ENCODE measurements at regions not wholly inside any gene's neighbourhood (a gene's known extent, or its start where the extent isn't known, plus 50 kb on each side); places are given as distances from the start of the nearest gene placed in this dataset.

DNA sequence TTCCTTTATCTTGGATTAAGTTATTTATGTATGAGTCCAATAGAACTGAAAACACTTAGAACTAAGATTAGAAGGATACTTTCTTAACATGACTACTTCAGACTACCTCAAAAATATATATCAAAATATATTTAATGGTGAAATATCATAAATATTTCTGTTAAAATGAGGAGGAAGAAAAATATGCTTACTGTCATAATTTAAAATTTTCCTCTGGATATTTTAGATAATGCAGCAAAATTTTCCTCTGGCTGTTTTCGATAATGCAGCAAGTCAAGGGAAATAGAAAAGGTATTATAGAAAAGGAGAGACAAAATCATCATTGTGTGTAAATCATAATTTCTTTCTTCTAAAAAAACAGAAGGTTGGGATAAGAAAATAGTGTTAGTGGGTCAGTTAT is 263.3 kb downstream of the HS3ST3A1 start:
- Histone ChIP-seq H3K23me2 (ENCODE audit: low read depth, low read length) (peaks cover 2% of the 10 kb centered on the region; the same call in 1 of the 2 replicates), H3K4me3 (ENCODE audit: extremely low read depth in 1 of 4, insufficient read depth in 2 of 4, low read depth in 3 of 4, low read length in 4 of 4) (no peak overlapping the region), H3K23ac (ENCODE audit: insufficient read length) (no peak overlapping the region), H3K27ac (ENCODE audit: low read depth, low read length) (no peak overlapping the region), H4K20me1 (replicated peaks in 1 of 2; ENCODE audit: control insufficient read depth in 1 of 2, insufficient read depth in 2 of 2, low read length in 2 of 2) (no peaks in the 10 kb centered on the region), H2BK20ac (ENCODE audit: low read length) (no peak overlapping the region), H3K9ac (replicated peaks in 1 of 4; ENCODE audit: extremely low read depth in 1 of 4, low read depth in 3 of 4, low read length in 3 of 4) (no peak overlapping the region), H3K56ac (replicated peaks; ENCODE audit: insufficient read length, low read depth, low read length) (no peak overlapping the region), H3K4me1 (replicated peaks in 1 of 4; ENCODE audit: control insufficient read depth in 3 of 4, insufficient read depth in 4 of 4, low read length in 3 of 4) (peaks cover 0 to 8% (median 3%) of the 10 kb centered on the region in 4 experiments; a peak in 2 of 7 replicates), H3K79me2 (ENCODE audit: control insufficient read depth in 1 of 2, insufficient read depth in 2 of 2, low read length in 2 of 2) (no peaks in the 10 kb centered on the region), H3K14ac (ENCODE audit: insufficient read length) (no peak overlapping the region), H2BK120ac (replicated peaks; ENCODE audit: low read depth, low read length) (no peak overlapping the region), H4K5ac (ENCODE audit: insufficient read length, low read depth, low read length) (no peak overlapping the region), H3K36me3 (ENCODE audit: control insufficient read depth in 2 of 4, insufficient read depth in 4 of 4, low read length in 3 of 4) (no peaks in the 10 kb centered on the region), H2BK15ac (ENCODE audit: low read length) (no peak overlapping the region), H4K91ac (replicated peaks; ENCODE audit: insufficient read length, low read length) (no peak overlapping the region), H2AFZ (ENCODE audit: low read length) (no peak overlapping the region), H2AK5ac (ENCODE audit: low read depth, low read length) (no peak overlapping the region), H3K4me2 (ENCODE audit: insufficient read depth in 1 of 2, low read depth in 2 of 2, low read length in 2 of 2) (no peak overlapping the region), H3K9me3 (ENCODE audit: insufficient read depth in 2 of 2, low read depth in 1 of 2, low read length in 1 of 2) (no peaks in the 10 kb centered on the region), H3K27me3 (replicated peaks in 1 of 4; ENCODE audit: control insufficient read depth in 3 of 4, extremely low read depth in 1 of 4, insufficient read depth in 3 of 4, low read length in 3 of 4) (peaks cover 0 to 2% (median 0%) of the 10 kb centered on the region in 4 experiments; a peak in 2 of 7 replicates), H4K8ac (ENCODE audit: extremely low read depth, insufficient read depth, low read length) (no peak overlapping the region), H2BK5ac (ENCODE audit: low read depth, low read length) (no peak overlapping the region), H3K18ac (ENCODE audit: extremely low read depth, low read length) (no peak overlapping the region), H3K4ac (replicated peaks; ENCODE audit: insufficient read length, low read depth, low read length) (no peak overlapping the region), H2BK12ac (ENCODE audit: low read depth, low read length) (no peak overlapping the region), H3K79me1 (ENCODE audit: low read depth, low read length) (no peaks in the 10 kb centered on the region)
- POLR2A ChIA-PET (ENCODE audit: partially characterized antibody): no interaction called here
- 94% methylated on average over 1 of the region's 1 CpG; no CpG with 5 or more reads in 1 of the 2 experiments for WGBS, 2 experiments (ENCODE audit: extremely low coverage in 1 of 2, insufficient coverage in 1 of 2, insufficient read length in 1 of 2, insufficient replicate concordance in 2 of 2, low coverage in 1 of 2, low lambda C conversion rate in 2 of 2, missing lambda C conversion rate in 1 of 2)
- no peak for FAIRE-seq
- DNase-seq (ENCODE audit: low read depth in 1 of 2, low spot score in 2 of 2): no peak
- CTCF ChIA-PET (ENCODE audit: partially characterized antibody): interaction anchor here (0.6 kb wide), 2 partner anchors 15 to 257 kb away, joined by 3 to 4 read pairs; no protein-coding TSS in a partner anchor
- TF ChIP-seq RAD21 (IDR thresholded peaks at IDR 0.05 in 1 of 2, conservative IDR thresholded peaks at IDR 0.05 in 1 of 2; ENCODE audit: low read depth in 2 of 2, low read length in 2 of 2) (no peak), EZH2 (IDR thresholded peaks at IDR 0.05; ENCODE audit: low read depth, low read length, severe bottlenecking) (no peak), POU5F1 (IDR thresholded peaks at IDR 0.05; ENCODE audit: low read depth, low read length) (no peak), TBP (IDR thresholded peaks at IDR 0.05; ENCODE audit: low read depth, low read length) (no peak), JUND (IDR thresholded peaks at IDR 0.05; ENCODE audit: low read length) (no peak), CEBPB (IDR thresholded peaks at IDR 0.05; ENCODE audit: low read depth, low read length) (no peak), FOSL1 (IDR thresholded peaks at IDR 0.05; ENCODE audit: insufficient read depth, low read depth, low read length) (no peak), RFX5 (IDR thresholded peaks at IDR 0.05; ENCODE audit: borderline replicate concordance, low read depth, low read length) (no peak), SAP30 (IDR thresholded peaks at IDR 0.05; ENCODE audit: insufficient read depth, insufficient replicate concordance, low read length) (no peak), PHF8 (conservative IDR thresholded peaks at IDR 0.05; ENCODE audit: low read depth, low read length) (no peak), GTF2F1 (IDR thresholded peaks at IDR 0.05; ENCODE audit: borderline replicate concordance, low read depth, low read length) (no peak)
- TF ChIP-seq, protein P1, sequence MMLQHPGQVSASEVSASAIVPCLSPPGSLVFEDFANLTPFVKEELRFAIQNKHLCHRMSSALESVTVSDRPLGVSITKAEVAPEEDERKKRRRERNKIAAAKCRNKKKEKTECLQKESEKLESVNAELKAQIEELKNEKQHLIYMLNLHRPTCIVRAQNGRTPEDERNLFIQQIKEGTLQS (IDR thresholded peaks at IDR 0.05; ENCODE audit: insufficient read depth, low read depth, low read length): no peak
